Lung (tissue), 11 donors: ENCODE measurements at regions not wholly inside any gene's neighbourhood (a gene's known extent, or its start where the extent isn't known, plus 50 kb on each side); places are given as distances from the start of the nearest gene placed in this dataset.

ENCODE experiments used
- ATAC-seq: fragments of 200-7000 bp; cut with Tn5 transposase; one replicate; pipeline ENCODE4 v1.9.1; 2020; ENCODE audit warnings: moderate number of reproducible peaks; ENCODE audit not compliant: insufficient read depth, low FRiP score
- DNase-seq, 3 donors: peaks; one replicate each; pipeline ENCODE4 v3.0.0-alpha.2; 2013 to 2017
- H3K27ac ChIP-seq, 2 donors: one replicate each; pipeline ENCODE4 v1.5.1; 2013; ENCODE audit warnings: mild to moderate bottlenecking in 2 of 2, moderate library complexity in 2 of 2, control low read depth in 1 of 2, inconsistent platforms in 1 of 2, low read depth in 1 of 2, low read length in 1 of 2
- H3K27me3 ChIP-seq, 3 donors: one replicate each; pipeline ENCODE4 v1.5.1; 2013; ENCODE audit warnings: low read length in 2 of 3; ENCODE audit not compliant: control insufficient read depth in 3 of 3, insufficient read depth in 3 of 3
- H3K36me3 ChIP-seq, 4 donors: one replicate each; pipeline ENCODE4 v1.5.1; 2013; ENCODE audit warnings: low read length in 4 of 4, mild to moderate bottlenecking in 1 of 4, moderate library complexity in 1 of 4; ENCODE audit not compliant: control insufficient read depth in 4 of 4, insufficient read depth in 4 of 4
- H3K4me1 ChIP-seq, 5 donors: one replicate each; pipeline ENCODE4 v1.5.1; 2013; ENCODE audit warnings: low read length in 5 of 5, mild to moderate bottlenecking in 2 of 5, moderate library complexity in 1 of 5; ENCODE audit not compliant: control insufficient read depth in 5 of 5, insufficient read depth in 5 of 5
- H3K4me3 ChIP-seq: one replicate; pipeline ENCODE4 v1.5.1; 2013; ENCODE audit warnings: mild to moderate bottlenecking, control low read depth, moderate library complexity
- H3K9ac ChIP-seq, 2 donors: one replicate each; pipeline ENCODE4 v1.5.1; 2013; ENCODE audit warnings: low read length in 2 of 2, control low read depth in 1 of 2; ENCODE audit not compliant: insufficient read depth in 1 of 2
- H3K9me3 ChIP-seq, 4 donors: one replicate each; pipeline ENCODE4 v1.5.1; 2013; ENCODE audit warnings: low read length in 3 of 4, mild to moderate bottlenecking in 1 of 4, moderate library complexity in 1 of 4; ENCODE audit not compliant: control insufficient read depth in 4 of 4, insufficient read depth in 3 of 4
- CTCF ChIP-seq: IDR thresholded peaks from 2 replicates; pipeline ENCODE4 v1.5.1; 2012; ENCODE audit warnings: mild to moderate bottlenecking; ENCODE audit errors: control extremely low read depth, extremely low read depth
- WGBS, 2 donors: extraction: QIAGEN DNeasy Blood & Tissue Kit; methylation state at CpG; one replicate each; pipeline ENCODE4 v1.1.7; 2013; 5-methylcytosine and 5-hydroxymethylcytosine counted together
- donor health status: control.
- donor health status: control.
- donor health status: Bipolar disorder and iron deficiency.
- donor health status: healthy.
- donor health status: DM: yes; HTN: yes; CAD: no.

- Histone ChIP-seq H3K9ac (no peak overlapping the region), H3K9me3 (no peaks in the 10 kb centered on the region), H3K36me3 (no peaks in the 10 kb centered on the region), H3K27me3 (no peaks in the 10 kb centered on the region), H3K27ac (no peak overlapping the region), H3K4me3 (no peak overlapping the region), H3K4me1 (no peaks in the 10 kb centered on the region)
- WGBS, 2 donors: 89 to 90% methylated on average over 3 of the region's 3 CpGs
- DNase-seq: no peak
- no peak for TF ChIP-seq CTCF
- ATAC-seq: no peak
Measured at GRCh38 chr4:37165844-37166243, 78.7 kb upstream of the NWD2 start.

GRCh38 chr4:37169956-37170355 lies 74.6 kb upstream of the NWD2 start:
- Histone ChIP-seq H3K4me3 (no peak overlapping the region), H3K36me3 (no peaks in the 10 kb centered on the region), H3K9me3 (no peaks in the 10 kb centered on the region), H3K9ac (no peak overlapping the region), H3K4me1 (no peaks in the 10 kb centered on the region), H3K27ac (no peak overlapping the region), H3K27me3 (no peaks in the 10 kb centered on the region)
- ATAC-seq (no peak), DNase-seq (no peak)
- no peak for TF ChIP-seq CTCF
- WGBS, 2 donors: 75 to 91% methylated on average over 5 of the region's 5 CpGs

- no peak for ATAC-seq
- no peak for DNase-seq
- H3K4me1 ChIP-seq: peaks cover 0 to 2% (median 0%) of the 10 kb centered on the region in 5 donors
- TF ChIP-seq CTCF: no peak
- H3K9me3 ChIP-seq: peaks cover 0 to 3% (median 0%) of the 10 kb centered on the region in 4 donors
- H3K27ac ChIP-seq: no peak overlapping the region
- no peak overlapping the region for H3K9ac ChIP-seq
- no peaks in the 10 kb centered on the region for H3K36me3 ChIP-seq
- H3K27me3 ChIP-seq: no peaks in the 10 kb centered on the region
- H3K4me3 ChIP-seq: no peak overlapping the region
- WGBS, 2 donors: 81 to 86% methylated on average over 10 of the region's 10 CpGs
Measured at GRCh38 chr4:37188100-37188499, 56.4 kb upstream of the NWD2 start.
